ENCODE measurements at regions not wholly inside any gene's neighbourhood (a gene's known extent, or its start where the extent isn't known, plus 50 kb on each side); places are given as distances from the start of the nearest gene placed in this dataset.

GRCh38 chr2:154638783-154639182, 59.7 kb upstream of the KCNJ3 start:
- Mint-ChIP-seq H3K36me3 (no peaks in the 10 kb centered on the region), H3K9me3 (peaks cover 0 to 9% (median 2%) of the 10 kb centered on the region in 8 donors), H3K4me3 (no peak overlapping the region), H3K4me1 (no peaks in the 10 kb centered on the region), H3K27ac (no peak overlapping the region), H3K27me3 (no peaks in the 10 kb centered on the region)
- no peaks in the 10 kb centered on the region for H3K4me1 ChIP-seq (ENCODE audit: insufficient read depth, low read length)
- H3K27me3 ChIP-seq (ENCODE audit: insufficient read depth, low read length) = no peaks in the 10 kb centered on the region
- H3K9me3 ChIP-seq (ENCODE audit: control insufficient read depth in 1 of 2, low read length in 2 of 2) = no peaks in the 10 kb centered on the region
- H3K36me3 ChIP-seq (ENCODE audit: insufficient read depth, low read length) = no peaks in the 10 kb centered on the region
- POLR2A ChIA-PET (ENCODE audit: partially characterized antibody) = no interaction called here
- no peak overlapping the region for H3K27ac ChIP-seq (ENCODE audit: low read depth, low read length)
- CTCF ChIA-PET (ENCODE audit: partially characterized antibody) = no interaction called here
- intact Hi-C loops (cut with micrococcal nuclease) = no loop called here
- no peak overlapping the region for H3K4me3 ChIP-seq (ENCODE audit: low read length in 2 of 2)
- DNase-seq = no peak

- CTCF ChIA-PET (ENCODE audit: partially characterized antibody) = no interaction called here
- intact Hi-C loops (cut with micrococcal nuclease) = no loop called here
- POLR2A ChIA-PET (ENCODE audit: partially characterized antibody) = no interaction called here
- no peak for DNase-seq
- H3K9me3 Mint-ChIP-seq = peaks cover 0 to 9% (median 2%) of the 10 kb centered on the region in 8 donors
- Histone ChIP-seq H3K36me3 (ENCODE audit: insufficient read depth, low read length) (no peaks in the 10 kb centered on the region), H3K4me3 (ENCODE audit: low read length in 2 of 2) (no peak overlapping the region), H3K9me3 (ENCODE audit: control insufficient read depth in 1 of 2, low read length in 2 of 2) (no peaks in the 10 kb centered on the region), H3K4me1 (ENCODE audit: insufficient read depth, low read length) (no peaks in the 10 kb centered on the region), H3K27ac (ENCODE audit: low read depth, low read length) (no peak overlapping the region), H3K27me3 (ENCODE audit: insufficient read depth, low read length) (no peaks in the 10 kb centered on the region)
- no peaks in the 10 kb centered on the region for H3K4me1 Mint-ChIP-seq
- H3K27ac Mint-ChIP-seq = no peak overlapping the region
- H3K27me3 Mint-ChIP-seq = no peaks in the 10 kb centered on the region
- H3K36me3 Mint-ChIP-seq = no peaks in the 10 kb centered on the region
- no peak overlapping the region for H3K4me3 Mint-ChIP-seq
Observed at GRCh38 chr2:154640000-154640399, 58.5 kb upstream of the KCNJ3 start.
